ENCODE measurements at regions not wholly inside any gene's neighbourhood (a gene's known extent, or its start where the extent isn't known, plus 50 kb on each side); places are given as distances from the start of the nearest gene placed in this dataset.

- no peak for ATAC-seq (ENCODE audit: low read depth in 2 of 2)
- peaks cover 0 to 1% (median 0%) of the 10 kb centered on the region in 7 donors for H3K9me3 Mint-ChIP-seq
- H3K4me3 Mint-ChIP-seq = no peak overlapping the region
- H3K27ac ChIP-seq (ENCODE audit: insufficient read depth, low read length, poor library complexity, severe bottlenecking) = no peak overlapping the region
- peaks cover 43% of the 10 kb centered on the region for H3K36me3 Mint-ChIP-seq
- peaks cover 2% of the 10 kb centered on the region for H3K4me1 ChIP-seq (ENCODE audit: control insufficient read depth, insufficient read depth, low read length, poor library complexity, severe bottlenecking)
- no peaks in the 10 kb centered on the region for H3K9me3 ChIP-seq (ENCODE audit: control insufficient read depth in 2 of 2, low read length in 2 of 2)
- H3K4me1 Mint-ChIP-seq = peaks cover 25 to 48% (median 30%) of the 10 kb centered on the region in 4 donors
- H3K36me3 ChIP-seq (ENCODE audit: control insufficient read depth, insufficient read depth, low read length) = peaks cover 22% of the 10 kb centered on the region
- H3K27me3 ChIP-seq (ENCODE audit: control insufficient read depth, insufficient read depth, low read length) = no peaks in the 10 kb centered on the region
- peak overlapping the region in 1 of 3 donors; percentile 42 for H3K27ac Mint-ChIP-seq
- no peak overlapping the region for H3K4me3 ChIP-seq (ENCODE audit: low read depth, low read length)
- DNase-seq = no peak
- no peaks in the 10 kb centered on the region for H3K27me3 Mint-ChIP-seq
Observed at GRCh38 chr6:144723431-144723830, 438.3 kb downstream of the UTRN start.

GRCh38 chr6:144724818-144725217 is 439.7 kb downstream of the UTRN start:
- Histone ChIP-seq H3K4me3 (ENCODE audit: low read depth, low read length) (no peak overlapping the region), H3K9me3 (ENCODE audit: control insufficient read depth in 2 of 2, low read length in 2 of 2) (no peaks in the 10 kb centered on the region), H3K36me3 (ENCODE audit: control insufficient read depth, insufficient read depth, low read length) (peaks cover 20% of the 10 kb centered on the region), H3K27me3 (ENCODE audit: control insufficient read depth, insufficient read depth, low read length) (no peaks in the 10 kb centered on the region), H3K27ac (ENCODE audit: insufficient read depth, low read length, poor library complexity, severe bottlenecking) (no peak overlapping the region), H3K4me1 (ENCODE audit: control insufficient read depth, insufficient read depth, low read length, poor library complexity, severe bottlenecking) (peaks cover 8% of the 10 kb centered on the region)
- no peak overlapping the region for H3K4me3 Mint-ChIP-seq
- ATAC-seq (ENCODE audit: low read depth in 2 of 2) (no peak), DNase-seq (no peak)
- H3K27me3 Mint-ChIP-seq = no peaks in the 10 kb centered on the region
- peaks cover 45% of the 10 kb centered on the region for H3K36me3 Mint-ChIP-seq
- no peak overlapping the region for H3K27ac Mint-ChIP-seq
- peaks cover 0 to 1% (median 0%) of the 10 kb centered on the region in 7 donors for H3K9me3 Mint-ChIP-seq
- peaks cover 26 to 51% (median 39%) of the 10 kb centered on the region in 4 donors for H3K4me1 Mint-ChIP-seq

GRCh38 chr6:144725736-144726522 is 440.8 kb downstream of the UTRN start:
- H3K4me1 ChIP-seq (ENCODE audit: control insufficient read depth, insufficient read depth, low read length, poor library complexity, severe bottlenecking) = peaks cover 8% of the 10 kb centered on the region
- H3K36me3 ChIP-seq (ENCODE audit: control insufficient read depth, insufficient read depth, low read length) = peaks cover 17% of the 10 kb centered on the region
- Mint-ChIP-seq H3K36me3 (peaks cover 41% of the 10 kb centered on the region), H3K9me3 (peaks cover 0 to 1% (median 0%) of the 10 kb centered on the region in 7 donors), H3K4me3 (no peak overlapping the region), H3K4me1 (peaks cover 29 to 52% (median 38%) of the 10 kb centered on the region in 4 donors), H3K27ac (peak overlapping the region; percentile 19 to 80 (median 30)), H3K27me3 (no peaks in the 10 kb centered on the region)
- DNase-seq (peak in 1 of 3 donors; percentile 17), ATAC-seq (ENCODE audit: low read depth in 2 of 2) (no peak)
- no peaks in the 10 kb centered on the region for H3K27me3 ChIP-seq (ENCODE audit: control insufficient read depth, insufficient read depth, low read length)
- no peak overlapping the region for H3K27ac ChIP-seq (ENCODE audit: insufficient read depth, low read length, poor library complexity, severe bottlenecking)
- H3K4me3 ChIP-seq (ENCODE audit: low read depth, low read length) = no peak overlapping the region
- no peaks in the 10 kb centered on the region for H3K9me3 ChIP-seq (ENCODE audit: control insufficient read depth in 2 of 2, low read length in 2 of 2)

GRCh38 chr6:144728804-144729203 is 443.7 kb downstream of the UTRN start:
- peaks cover 29 to 47% (median 32%) of the 10 kb centered on the region in 4 donors for H3K4me1 Mint-ChIP-seq
- no peak overlapping the region for H3K4me3 ChIP-seq (ENCODE audit: low read depth, low read length)
- DNase-seq (no peak), ATAC-seq (ENCODE audit: low read depth in 2 of 2) (no peak)
- no peaks in the 10 kb centered on the region for H3K27me3 Mint-ChIP-seq
- no peak overlapping the region for H3K27ac ChIP-seq (ENCODE audit: insufficient read depth, low read length, poor library complexity, severe bottlenecking)
- H3K36me3 ChIP-seq (ENCODE audit: control insufficient read depth, insufficient read depth, low read length) = peaks cover 31% of the 10 kb centered on the region
- peaks cover 0 to 1% (median 0%) of the 10 kb centered on the region in 7 donors for H3K9me3 Mint-ChIP-seq
- peaks cover 42% of the 10 kb centered on the region for H3K36me3 Mint-ChIP-seq
- H3K4me3 Mint-ChIP-seq = no peak overlapping the region
- no peak overlapping the region for H3K27ac Mint-ChIP-seq
- peaks cover 8% of the 10 kb centered on the region for H3K4me1 ChIP-seq (ENCODE audit: control insufficient read depth, insufficient read depth, low read length, poor library complexity, severe bottlenecking)
- H3K27me3 ChIP-seq (ENCODE audit: control insufficient read depth, insufficient read depth, low read length) = no peaks in the 10 kb centered on the region
- no peaks in the 10 kb centered on the region for H3K9me3 ChIP-seq (ENCODE audit: control insufficient read depth in 2 of 2, low read length in 2 of 2)

GRCh38 chr6:144729502-144729901 is 444.4 kb downstream of the UTRN start:
- H3K36me3 Mint-ChIP-seq = peaks cover 47% of the 10 kb centered on the region
- no peak for ATAC-seq (ENCODE audit: low read depth in 2 of 2)
- H3K27me3 Mint-ChIP-seq = no peaks in the 10 kb centered on the region

GRCh38 chr6:144730088-144730645 is 445.0 kb downstream of the UTRN start:
- peak overlapping the region in 1 of 3 donors; percentile 29 for H3K27ac Mint-ChIP-seq
- peaks cover 8% of the 10 kb centered on the region for H3K4me1 ChIP-seq (ENCODE audit: control insufficient read depth, insufficient read depth, low read length, poor library complexity, severe bottlenecking)
- H3K36me3 ChIP-seq (ENCODE audit: control insufficient read depth, insufficient read depth, low read length) = peaks cover 39% of the 10 kb centered on the region
- H3K4me3 Mint-ChIP-seq = no peak overlapping the region
- peaks cover 0 to 2% (median 0%) of the 10 kb centered on the region in 7 donors for H3K9me3 Mint-ChIP-seq
- H3K27me3 ChIP-seq (ENCODE audit: control insufficient read depth, insufficient read depth, low read length) = no peaks in the 10 kb centered on the region
- DNase-seq = no peak
- ATAC-seq (ENCODE audit: low read depth in 2 of 2) = no peak
- no peaks in the 10 kb centered on the region for H3K27me3 Mint-ChIP-seq
- no peak overlapping the region for H3K4me3 ChIP-seq (ENCODE audit: low read depth, low read length)
- no peak overlapping the region for H3K27ac ChIP-seq (ENCODE audit: insufficient read depth, low read length, poor library complexity, severe bottlenecking)
- H3K4me1 Mint-ChIP-seq = peaks cover 26 to 39% (median 30%) of the 10 kb centered on the region in 4 donors
- no peaks in the 10 kb centered on the region for H3K9me3 ChIP-seq (ENCODE audit: control insufficient read depth in 2 of 2, low read length in 2 of 2)
- peaks cover 47% of the 10 kb centered on the region for H3K36me3 Mint-ChIP-seq

More at GRCh38 chr6:144729502-144729901, 444.4 kb downstream of the UTRN start:
- Mint-ChIP-seq H3K4me1 (peaks cover 29 to 46% (median 31%) of the 10 kb centered on the region in 4 donors), H3K4me3 (peak overlapping the region in 1 of 4 donors; percentile 68), H3K27ac (peak overlapping the region in 1 of 3 donors; percentile 22), H3K9me3 (peaks cover 0 to 2% (median 0%) of the 10 kb centered on the region in 7 donors)
- Histone ChIP-seq H3K4me1 (ENCODE audit: control insufficient read depth, insufficient read depth, low read length, poor library complexity, severe bottlenecking) (peaks cover 8% of the 10 kb centered on the region), H3K27me3 (ENCODE audit: control insufficient read depth, insufficient read depth, low read length) (no peaks in the 10 kb centered on the region), H3K9me3 (ENCODE audit: control insufficient read depth in 2 of 2, low read length in 2 of 2) (no peaks in the 10 kb centered on the region), H3K36me3 (ENCODE audit: control insufficient read depth, insufficient read depth, low read length) (peaks cover 34% of the 10 kb centered on the region), H3K27ac (ENCODE audit: insufficient read depth, low read length, poor library complexity, severe bottlenecking) (no peak overlapping the region), H3K4me3 (ENCODE audit: low read depth, low read length) (no peak overlapping the region)
- peak in 1 of 3 donors; percentile 68 for DNase-seq

GRCh38 chr6:144731229-144731628 is 446.1 kb downstream of the UTRN start:
- Mint-ChIP-seq H3K36me3 (peaks cover 55% of the 10 kb centered on the region), H3K27ac (no peak overlapping the region), H3K4me3 (no peak overlapping the region), H3K4me1 (peaks cover 24 to 29% (median 25%) of the 10 kb centered on the region in 4 donors), H3K27me3 (no peaks in the 10 kb centered on the region), H3K9me3 (peaks cover 0 to 2% (median 0%) of the 10 kb centered on the region in 7 donors)
- H3K36me3 ChIP-seq (ENCODE audit: control insufficient read depth, insufficient read depth, low read length) = peaks cover 43% of the 10 kb centered on the region
- no peaks in the 10 kb centered on the region for H3K9me3 ChIP-seq (ENCODE audit: control insufficient read depth in 2 of 2, low read length in 2 of 2)
- ATAC-seq (ENCODE audit: low read depth in 2 of 2) (no peak), DNase-seq (no peak)
- no peaks in the 10 kb centered on the region for H3K27me3 ChIP-seq (ENCODE audit: control insufficient read depth, insufficient read depth, low read length)
- H3K4me1 ChIP-seq (ENCODE audit: control insufficient read depth, insufficient read depth, low read length, poor library complexity, severe bottlenecking) = peaks cover 8% of the 10 kb centered on the region
- no peak overlapping the region for H3K4me3 ChIP-seq (ENCODE audit: low read depth, low read length)
- no peak overlapping the region for H3K27ac ChIP-seq (ENCODE audit: insufficient read depth, low read length, poor library complexity, severe bottlenecking)
